ENCODE measurements at regions not wholly inside any gene's neighbourhood (a gene's known extent, or its start where the extent isn't known, plus 50 kb on each side); places are given as distances from the start of the nearest gene placed in this dataset.

DNA sequence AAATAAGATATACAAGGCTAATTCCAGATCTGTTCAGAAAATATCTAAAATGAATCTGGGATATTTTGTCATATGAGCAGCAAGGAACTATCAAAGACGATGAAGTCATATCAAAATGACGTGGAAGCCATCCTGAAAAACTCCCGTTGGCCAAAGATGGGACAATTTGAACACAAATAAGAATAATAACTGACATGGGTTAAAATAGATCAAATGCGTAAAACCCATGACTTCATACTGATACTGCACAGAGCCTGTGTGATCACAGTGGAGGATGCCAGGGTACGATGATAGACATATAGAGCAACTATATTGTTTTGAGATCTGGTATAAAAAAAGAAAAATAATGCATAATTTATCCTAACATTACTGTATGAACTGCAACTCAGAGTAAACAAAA lies 51.0 kb upstream of the PIP5K1B start:
- Mint-ChIP-seq H3K9me3 (no peaks in the 10 kb centered on the region), H3K27me3 (peaks cover 49 to 57% of the 10 kb centered on the region in 2 donors), H3K36me3 (ENCODE audit: insufficient read depth) (no peaks in the 10 kb centered on the region), H3K4me3 (no peak overlapping the region), H3K4me1 (ENCODE audit: low read depth in 2 of 2) (no peaks in the 10 kb centered on the region), H3K27ac (no peak overlapping the region)
- DNase-seq (no peak), ATAC-seq (replicated peaks) (no peak)

Data from effector memory CD8-positive, alpha-beta T cell (primary cell).